Osteoblast (primary cell): ENCODE measurements at regions not wholly inside any gene's neighbourhood (a gene's known extent, or its start where the extent isn't known, plus 50 kb on each side); places are given as distances from the start of the nearest gene placed in this dataset.

Source experiments
- DNase-seq: peaks from one replicate; pipeline ENCODE4 v3.0.0; 2011; ENCODE audit warnings: low spot score, mixed read lengths; ENCODE audit not compliant: insufficient read length; ENCODE audit errors: missing footprints
- H2AFZ ChIP-seq: 2 replicates; pipeline ENCODE4 v1.6.0; 2011; ENCODE audit warnings: mild to moderate bottlenecking, low read length
- H3K27ac ChIP-seq: 2 replicates; pipeline ENCODE4 v1.5.1; 2011; ENCODE audit warnings: mild to moderate bottlenecking, low read depth, low read length, moderate library complexity
- H3K27me3 ChIP-seq: 2 replicates; pipeline ENCODE4 v1.6.0; 2012; ENCODE audit warnings: mild to moderate bottlenecking, control low read depth, inconsistent platforms, low read length, moderate library complexity; ENCODE audit not compliant: insufficient read depth
- H3K36me3 ChIP-seq: 2 replicates; pipeline ENCODE4 v1.5.1; 2011; ENCODE audit warnings: mild to moderate bottlenecking, low read length, control low read depth, moderate library complexity; ENCODE audit not compliant: insufficient read depth
- H3K4me1 ChIP-seq: 2 replicates; pipeline ENCODE4 v1.5.1; 2011; ENCODE audit warnings: mild to moderate bottlenecking, low read length, control low read depth, moderate library complexity; ENCODE audit not compliant: insufficient read depth
- H3K4me2 ChIP-seq: 2 replicates; pipeline ENCODE4 v1.6.0; 2011; ENCODE audit warnings: mild to moderate bottlenecking, low read length; ENCODE audit not compliant: insufficient read depth
- H3K4me3 ChIP-seq: fragments of 200-600 bp; sonication (generic); 3 replicates; pipeline ENCODE4 v1.5.1; 2012; ENCODE audit warnings: mild to moderate bottlenecking, low read length, inconsistent platforms; ENCODE audit not compliant: insufficient read depth
- H3K79me2 ChIP-seq: 2 replicates; pipeline ENCODE4 v1.6.0; 2012; ENCODE audit warnings: mild to moderate bottlenecking, low read length, control low read depth, inconsistent platforms; ENCODE audit not compliant: insufficient read depth
- H3K9me3 ChIP-seq: 2 replicates; pipeline ENCODE4 v1.5.1; 2011; ENCODE audit warnings: low read depth, low read length, control low read depth
- H4K20me1 ChIP-seq: 2 replicates; pipeline ENCODE4 v1.6.0; 2012; ENCODE audit warnings: mild to moderate bottlenecking, low read length, control low read depth; ENCODE audit not compliant: insufficient read depth
- CTCF ChIP-seq: IDR thresholded peaks from 2 replicates; pipeline ENCODE4 v1.5.1; 2011; ENCODE audit warnings: mild to moderate bottlenecking, low read depth, low read length, moderate library complexity; ENCODE audit errors: extremely low read depth

GRCh38 chr13:40468227-40468838 is 198.1 kb downstream of the FOXO1 start:
- Histone ChIP-seq H3K4me1 (no peaks in the 10 kb centered on the region), H3K9me3 (no peaks in the 10 kb centered on the region), H2AFZ (no peak overlapping the region), H3K27me3 (no peaks in the 10 kb centered on the region), H3K36me3 (no peaks in the 10 kb centered on the region), H3K4me2 (no peak overlapping the region), H3K79me2 (no peaks in the 10 kb centered on the region), H3K4me3 (no peak overlapping the region), H3K27ac (no peak overlapping the region), H4K20me1 (no peaks in the 10 kb centered on the region)
- no peak for DNase-seq
- no peak for TF ChIP-seq CTCF

- no peaks in the 10 kb centered on the region for H4K20me1 ChIP-seq
- no peaks in the 10 kb centered on the region for H3K36me3 ChIP-seq
- no peaks in the 10 kb centered on the region for H3K4me1 ChIP-seq
- TF ChIP-seq CTCF: no peak
- no peak overlapping the region for H3K27ac ChIP-seq
- no peaks in the 10 kb centered on the region for H3K27me3 ChIP-seq
- H3K4me3 ChIP-seq: no peak overlapping the region
- H3K79me2 ChIP-seq: no peaks in the 10 kb centered on the region
- no peaks in the 10 kb centered on the region for H3K9me3 ChIP-seq
- no peak overlapping the region for H2AFZ ChIP-seq
- no peak overlapping the region for H3K4me2 ChIP-seq
- no peak for DNase-seq
Observed at GRCh38 chr13:40469581-40470310, 196.7 kb downstream of the FOXO1 start.

GRCh38 chr13:40470660-40471059 is 195.8 kb downstream of the FOXO1 start:
- Histone ChIP-seq H3K4me3 (no peak overlapping the region), H4K20me1 (no peaks in the 10 kb centered on the region), H3K36me3 (no peaks in the 10 kb centered on the region), H3K79me2 (no peaks in the 10 kb centered on the region), H3K27ac (no peak overlapping the region), H3K27me3 (no peaks in the 10 kb centered on the region), H3K4me2 (no peak overlapping the region), H2AFZ (no peak overlapping the region), H3K9me3 (no peaks in the 10 kb centered on the region), H3K4me1 (no peaks in the 10 kb centered on the region)
- no peak for DNase-seq
- no peak for TF ChIP-seq CTCF

- no peaks in the 10 kb centered on the region for H3K9me3 ChIP-seq
- no peak overlapping the region for H3K4me2 ChIP-seq
- H3K4me3 ChIP-seq: no peak overlapping the region
- H4K20me1 ChIP-seq: no peaks in the 10 kb centered on the region
- no peak overlapping the region for H3K27ac ChIP-seq
- no peak overlapping the region for H2AFZ ChIP-seq
- no peak for TF ChIP-seq CTCF
- DNase-seq: no peak
- H3K27me3 ChIP-seq: no peaks in the 10 kb centered on the region
- no peaks in the 10 kb centered on the region for H3K4me1 ChIP-seq
- H3K36me3 ChIP-seq: no peaks in the 10 kb centered on the region
- H3K79me2 ChIP-seq: no peaks in the 10 kb centered on the region
Observed at GRCh38 chr13:40471076-40471475, 195.4 kb downstream of the FOXO1 start.
